Uterus (tissue), 3 donors: ENCODE measurements at regions not wholly inside any gene's neighbourhood (a gene's known extent, or its start where the extent isn't known, plus 50 kb on each side); places are given as distances from the start of the nearest gene placed in this dataset.

Experiments
- DNase-seq, 2 donors: peaks; one replicate each; pipeline ENCODE4 v3.0.0-alpha.2; 2019 to 2020
- H3K27ac ChIP-seq, 2 donors: fragments of 200-600 bp; sonication (generic); 1 replicate in 1 of 2; 2 replicates in 1 of 2; pipeline ENCODE4 v1.5.1; 2016 to 2018
- H3K27me3 ChIP-seq, 2 donors: fragments of 200-600 bp; sonication (generic); one replicate each; pipeline ENCODE4 v1.5.1; 2018 to 2019; ENCODE audit warnings: control low read depth in 1 of 2
- H3K36me3 ChIP-seq, 2 donors: fragments of 200-600 bp; sonication (generic); one replicate each; pipeline ENCODE4 v1.5.1; 2019; ENCODE audit warnings: control low read depth in 1 of 2
- H3K4me1 ChIP-seq, 2 donors: fragments of 200-600 bp; sonication (generic); one replicate each; pipeline ENCODE4 v1.5.1; 2018 to 2019; ENCODE audit warnings: control low read depth in 1 of 2
- H3K4me3 ChIP-seq, 2 donors: fragments of 200-600 bp; sonication (generic); 1 replicate in 1 of 2; 2 replicates in 1 of 2; pipeline ENCODE4 v1.5.1; 2018 to 2019; ENCODE audit warnings: mild to moderate bottlenecking in 1 of 2
- H3K9me3 ChIP-seq, 2 donors: fragments of 200-600 bp; sonication (generic); one replicate each; pipeline ENCODE4 v1.5.1; 2019; ENCODE audit warnings: control low read depth in 1 of 2
- POLR2A ChIP-seq, 2 donors: fragments of 450-650 bp; IDR thresholded peaks; one replicate each; pipeline ENCODE4 v1.6.1; 2016; ENCODE audit warnings: antibody characterized with exemption in 2 of 2, mild to moderate bottlenecking in 1 of 2, moderate library complexity in 1 of 2
- intact Hi-C: fragments of 100-400 bp; cut with DNase I; formaldehyde crosslinking; loops from one replicate; pipeline ENCODE4 v1.15.1; 2023; ENCODE audit warnings: low total_unique reads
- TF ChIP-seq, protein P1 (sequence below), 4 experiments: fragments of 200-600 bp in 2 of 4; fragments of 450-650 bp in 2 of 4; sonication (generic) in 2 of 4; IDR thresholded peaks; one replicate each; pipeline ENCODE4 v1.5.1; 2016 to 2019; ENCODE audit warnings: antibody characterized with exemption in 4 of 4, mild to moderate bottlenecking in 2 of 4, moderate library complexity in 1 of 4
- donor health status: DM: yes; HTN: yes; CAD: no.

DNA sequence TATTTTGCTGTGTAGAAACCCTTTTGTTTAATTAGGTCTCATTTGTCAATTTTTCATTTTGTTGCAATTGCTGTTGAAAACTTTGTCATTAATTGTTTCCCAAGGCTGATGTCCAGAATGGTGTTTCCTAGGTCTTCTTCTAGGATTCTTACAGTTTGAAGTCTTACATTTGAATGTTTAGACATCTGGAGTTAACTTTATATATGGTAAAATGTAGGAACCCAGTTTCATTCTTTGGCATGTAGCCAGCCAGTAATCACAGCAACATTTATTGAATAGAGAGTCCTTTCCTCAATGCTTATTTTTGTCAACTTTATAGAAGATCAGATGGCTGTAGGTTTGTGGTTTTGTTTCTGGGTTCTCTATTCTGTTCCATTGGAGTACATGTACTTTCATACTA lies 1290.8 kb upstream of the CDH9 start:
- Histone ChIP-seq H3K36me3 (no peaks in the 10 kb centered on the region), H3K27me3 (no peaks in the 10 kb centered on the region), H3K4me3 (no peak overlapping the region), H3K9me3 (no peaks in the 10 kb centered on the region), H3K4me1 (no peaks in the 10 kb centered on the region), H3K27ac (no peak overlapping the region)
- TF ChIP-seq, protein P1, sequence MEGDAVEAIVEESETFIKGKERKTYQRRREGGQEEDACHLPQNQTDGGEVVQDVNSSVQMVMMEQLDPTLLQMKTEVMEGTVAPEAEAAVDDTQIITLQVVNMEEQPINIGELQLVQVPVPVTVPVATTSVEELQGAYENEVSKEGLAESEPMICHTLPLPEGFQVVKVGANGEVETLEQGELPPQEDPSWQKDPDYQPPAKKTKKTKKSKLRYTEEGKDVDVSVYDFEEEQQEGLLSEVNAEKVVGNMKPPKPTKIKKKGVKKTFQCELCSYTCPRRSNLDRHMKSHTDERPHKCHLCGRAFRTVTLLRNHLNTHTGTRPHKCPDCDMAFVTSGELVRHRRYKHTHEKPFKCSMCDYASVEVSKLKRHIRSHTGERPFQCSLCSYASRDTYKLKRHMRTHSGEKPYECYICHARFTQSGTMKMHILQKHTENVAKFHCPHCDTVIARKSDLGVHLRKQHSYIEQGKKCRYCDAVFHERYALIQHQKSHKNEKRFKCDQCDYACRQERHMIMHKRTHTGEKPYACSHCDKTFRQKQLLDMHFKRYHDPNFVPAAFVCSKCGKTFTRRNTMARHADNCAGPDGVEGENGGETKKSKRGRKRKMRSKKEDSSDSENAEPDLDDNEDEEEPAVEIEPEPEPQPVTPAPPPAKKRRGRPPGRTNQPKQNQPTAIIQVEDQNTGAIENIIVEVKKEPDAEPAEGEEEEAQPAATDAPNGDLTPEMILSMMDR (IDR thresholded peaks at IDR 0.05), result no peak
- TF ChIP-seq POLR2A (IDR thresholded peaks at IDR 0.05), result no peak
- intact Hi-C loops, result no loop called here
- no peak for DNase-seq

DNA sequence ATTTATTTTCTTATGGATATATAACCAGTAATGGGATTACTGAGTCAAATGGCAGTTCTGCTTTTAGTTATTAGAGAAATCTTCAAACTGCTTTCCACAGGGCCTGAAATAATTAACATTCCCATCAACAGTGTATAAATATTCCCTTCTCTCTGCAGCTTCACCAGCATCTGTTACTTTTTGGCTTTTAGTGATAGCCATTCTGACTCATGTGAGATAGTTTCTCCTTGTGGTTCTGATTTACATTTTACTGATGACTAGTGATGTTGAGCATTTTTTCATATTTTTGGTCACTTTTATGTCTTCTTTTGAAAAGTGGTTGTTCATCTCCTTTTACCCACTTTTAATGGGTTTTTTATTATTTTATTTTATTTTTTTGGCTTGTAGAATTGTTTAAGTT lies 1290.3 kb upstream of the CDH9 start:
- no peaks in the 10 kb centered on the region for H3K9me3 ChIP-seq
- TF ChIP-seq, protein P1 (IDR thresholded peaks at IDR 0.05), result no peak
- no peak for TF ChIP-seq POLR2A (IDR thresholded peaks at IDR 0.05)
- H3K36me3 ChIP-seq, result no peaks in the 10 kb centered on the region
- no peaks in the 10 kb centered on the region for H3K4me1 ChIP-seq
- no peaks in the 10 kb centered on the region for H3K27me3 ChIP-seq
- no peak overlapping the region for H3K27ac ChIP-seq
- DNase-seq, result no peak
- no peak overlapping the region for H3K4me3 ChIP-seq
- intact Hi-C loops, result no loop called here

DNA sequence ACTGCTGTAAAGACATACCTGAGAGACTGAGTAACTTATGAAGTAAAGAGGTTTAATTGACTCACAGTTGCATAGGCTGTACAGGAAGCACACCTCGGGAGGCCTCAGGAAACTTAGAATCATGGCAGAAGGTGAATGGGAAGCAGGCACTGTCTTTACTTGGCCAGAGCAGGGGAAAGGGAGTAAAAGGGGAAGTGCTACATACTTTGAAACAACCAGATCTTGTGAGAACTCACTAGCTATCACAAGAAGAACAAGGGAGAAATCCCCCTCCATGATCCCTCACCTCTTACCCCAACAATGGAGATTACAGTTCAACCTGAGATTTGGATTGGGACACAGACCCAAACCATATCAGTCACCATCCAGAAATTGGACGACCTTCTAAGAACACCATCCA lies 1285.8 kb upstream of the CDH9 start:
- TF ChIP-seq POLR2A (IDR thresholded peaks at IDR 0.05), result no peak
- TF ChIP-seq, protein P1 (IDR thresholded peaks at IDR 0.05), result no peak
- H3K27me3 ChIP-seq, result no peaks in the 10 kb centered on the region
- no peaks in the 10 kb centered on the region for H3K36me3 ChIP-seq
- intact Hi-C loops, result no loop called here
- no peaks in the 10 kb centered on the region for H3K4me1 ChIP-seq
- no peak overlapping the region for H3K27ac ChIP-seq
- no peak for DNase-seq
- no peaks in the 10 kb centered on the region for H3K9me3 ChIP-seq
- no peak overlapping the region for H3K4me3 ChIP-seq

DNA sequence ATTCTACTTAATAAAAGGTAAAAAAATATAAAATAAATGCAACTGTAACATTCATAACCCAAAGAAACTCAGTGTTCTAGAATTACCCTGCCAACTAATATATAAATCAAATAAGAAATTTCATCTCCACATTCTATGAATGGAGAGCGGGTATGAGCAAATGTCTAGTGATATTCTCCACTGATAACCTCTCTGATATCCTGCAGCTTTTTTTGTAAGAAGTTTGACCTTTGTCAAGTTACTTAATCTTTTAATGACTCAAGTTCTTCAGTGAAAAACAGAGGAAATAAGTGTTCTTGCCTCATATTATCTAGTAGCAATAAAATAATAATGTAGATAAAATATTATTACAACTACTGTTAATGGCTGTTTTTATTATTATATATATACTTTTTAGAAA lies 1275.6 kb upstream of the CDH9 start:
- no peak for DNase-seq
- TF ChIP-seq, protein P1 (IDR thresholded peaks at IDR 0.05), result no peak
- TF ChIP-seq POLR2A (IDR thresholded peaks at IDR 0.05), result no peak
- H3K4me3 ChIP-seq, result no peak overlapping the region

DNA sequence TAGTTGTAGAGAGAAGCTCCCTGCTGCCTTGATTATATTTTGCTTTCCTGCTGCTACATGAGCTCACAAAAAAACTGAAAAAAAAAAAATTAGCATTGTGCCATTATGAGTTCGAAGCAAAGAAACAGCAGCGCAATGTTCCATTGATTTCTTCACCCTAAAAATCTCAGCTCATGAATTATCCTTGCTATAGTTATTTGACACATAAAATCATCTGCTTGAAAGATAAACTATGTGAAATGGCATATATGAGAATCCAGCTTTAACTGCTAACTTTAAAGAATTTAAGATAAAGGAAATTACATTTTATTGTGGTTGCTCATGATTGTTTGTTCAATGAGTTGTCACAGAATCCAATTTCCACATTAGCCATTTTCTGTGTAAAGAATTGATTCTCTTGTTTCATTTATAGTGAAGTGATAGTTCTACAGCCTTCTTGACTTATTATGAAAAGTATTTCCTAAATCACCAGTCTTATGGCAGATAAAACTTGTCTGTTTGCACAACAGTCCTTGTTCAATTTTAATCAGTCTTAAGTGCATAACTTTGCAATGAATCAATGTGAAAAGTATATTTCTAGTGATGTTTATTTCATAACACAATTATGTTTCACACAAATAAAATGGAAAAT lies 1275.0 kb upstream of the CDH9 start:
- intact Hi-C loops, result no loop called here
- no peak overlapping the region for H3K4me3 ChIP-seq
- no peaks in the 10 kb centered on the region for H3K4me1 ChIP-seq
- TF ChIP-seq POLR2A (IDR thresholded peaks at IDR 0.05), result no peak
- TF ChIP-seq, protein P1 (IDR thresholded peaks at IDR 0.05), result no peak
- no peaks in the 10 kb centered on the region for H3K27me3 ChIP-seq
- H3K36me3 ChIP-seq, result no peaks in the 10 kb centered on the region
- H3K9me3 ChIP-seq, result no peaks in the 10 kb centered on the region
- DNase-seq, result no peak
- H3K27ac ChIP-seq, result no peak overlapping the region

More for the DNA sequence above, 1275.6 kb upstream of the CDH9 start:
- no peaks in the 10 kb centered on the region for H3K27me3 ChIP-seq
- intact Hi-C loops, result no loop called here
- H3K27ac ChIP-seq, result no peak overlapping the region
- no peaks in the 10 kb centered on the region for H3K4me1 ChIP-seq
- no peaks in the 10 kb centered on the region for H3K9me3 ChIP-seq
- no peaks in the 10 kb centered on the region for H3K36me3 ChIP-seq
